Panc1 (cell line): ENCODE measurements at regions not wholly inside any gene's neighbourhood (a gene's known extent, or its start where the extent isn't known, plus 50 kb on each side); places are given as distances from the start of the nearest gene placed in this dataset.

Source experiments
- ATAC-seq: fragments of 200-7000 bp; cut with Tn5 transposase; 2 replicates; pipeline ENCODE4 v1.9.1; 2020; ENCODE audit warnings: mild to moderate bottlenecking, moderate library complexity
- BruUV-seq: library from RNA; stranded (reverse); fragments of 400-500 nt; replicated peaks from 2 replicates; lab custom pipeline; 2021; lab: Mats Ljungman, UMichigan
- CTCF ChIA-PET: fragments of 300-600 bp; sonication (Branson Sonifier 250); formaldehyde crosslinking; loops from one replicate; lab custom pipeline; 2022; ENCODE audit warnings: antibody characterized with exemption; lab: Charles Lee
- POLR2A ChIA-PET: fragments of 300-600 bp; sonication (Branson Sonifier 250); formaldehyde crosslinking; loops from one replicate; lab custom pipeline; 2022; ENCODE audit warnings: antibody characterized with exemption; lab: Charles Lee
- DNase-seq: peaks from one replicate; pipeline ENCODE4 v3.0.0-alpha.2; 2010; ENCODE audit warnings: low read depth, low spot score
- H3K27ac ChIP-seq: 2 replicates; pipeline ENCODE4 v1.5.1; 2011; ENCODE audit warnings: mild to moderate bottlenecking, low read length, inconsistent platforms
- H3K27me3 ChIP-seq: fragments of 200-500 bp; sonication (Bioruptor generic); 2 replicates; pipeline ENCODE4 v1.6.0; 2014; ENCODE audit warnings: low read length, inconsistent platforms; ENCODE audit not compliant: control insufficient read depth, insufficient read depth
- H3K36me3 ChIP-seq: fragments of 200-500 bp; sonication (Bioruptor generic); 2 replicates; pipeline ENCODE4 v1.5.1; 2014; ENCODE audit warnings: inconsistent platforms, mild to moderate bottlenecking, low read length, moderate library complexity; ENCODE audit not compliant: control insufficient read depth, insufficient read depth
- H3K4me1 ChIP-seq: 2 replicates; pipeline ENCODE4 v1.5.1; 2011; ENCODE audit warnings: inconsistent platforms, mild to moderate bottlenecking, low read length, moderate library complexity; ENCODE audit not compliant: control insufficient read depth, insufficient read depth
- H3K4me3 ChIP-seq, 2 experiments: 2 replicates each; pipeline ENCODE4 v1.5.1; 2011 to 2012; ENCODE audit warnings: low read depth in 2 of 2, low read length in 2 of 2, mild to moderate bottlenecking in 2 of 2, inconsistent platforms in 1 of 2, moderate library complexity in 1 of 2
- H3K9me3 ChIP-seq: fragments of 200-500 bp; sonication (Bioruptor generic); 2 replicates; pipeline ENCODE4 v1.5.1; 2014; ENCODE audit warnings: low read depth, mild to moderate bottlenecking, inconsistent platforms, low read length, moderate library complexity; ENCODE audit not compliant: control insufficient read depth, insufficient read depth
- POLR2AphosphoS5 ChIP-seq: IDR thresholded peaks from 2 replicates; pipeline ENCODE4 v1.6.1; 2012; ENCODE audit warnings: mild to moderate bottlenecking, low read depth, low read length, moderate library complexity
- SIN3A ChIP-seq: IDR thresholded peaks from 2 replicates; pipeline ENCODE4 v1.6.1; 2012; ENCODE audit warnings: low read depth, mild to moderate bottlenecking, low read length, moderate library complexity, borderline replicate concordance; ENCODE audit not compliant: insufficient read depth
- TCF7L2 ChIP-seq: IDR thresholded peaks from 2 replicates; pipeline ENCODE4 v1.6.1; 2011; ENCODE audit warnings: mild to moderate bottlenecking, low read depth, low read length, inconsistent platforms
- in situ Hi-C: cut with HindIII; loops from 2 replicates; pipeline ENCODE4 v1.10.0; 2016; ENCODE audit warnings: low sequenced_read_pairs, low pct_unique_long_range_greater_than_20kb
- intact Hi-C: fragments of 100-400 bp; cut with micrococcal nuclease; formaldehyde crosslinking; loops from one replicate; pipeline ENCODE4 v1.10.0; 2022; ENCODE audit not compliant: unreplicated experiment
- TF ChIP-seq, protein P1 (sequence below): fragments of 450-650 bp; IDR thresholded peaks from 2 replicates; pipeline ENCODE4 v1.5.1; 2017; ENCODE audit warnings: mild to moderate bottlenecking
- TF ChIP-seq, protein P2 (sequence below), 2 experiments: IDR thresholded peaks; 2 replicates each; pipeline ENCODE4 v1.6.1; 2011 to 2012; ENCODE audit warnings: low read depth in 2 of 2, control low read depth in 1 of 2, low read length in 1 of 2, mild to moderate bottlenecking in 1 of 2, moderate library complexity in 1 of 2; ENCODE audit not compliant: insufficient read depth in 1 of 2

DNA sequence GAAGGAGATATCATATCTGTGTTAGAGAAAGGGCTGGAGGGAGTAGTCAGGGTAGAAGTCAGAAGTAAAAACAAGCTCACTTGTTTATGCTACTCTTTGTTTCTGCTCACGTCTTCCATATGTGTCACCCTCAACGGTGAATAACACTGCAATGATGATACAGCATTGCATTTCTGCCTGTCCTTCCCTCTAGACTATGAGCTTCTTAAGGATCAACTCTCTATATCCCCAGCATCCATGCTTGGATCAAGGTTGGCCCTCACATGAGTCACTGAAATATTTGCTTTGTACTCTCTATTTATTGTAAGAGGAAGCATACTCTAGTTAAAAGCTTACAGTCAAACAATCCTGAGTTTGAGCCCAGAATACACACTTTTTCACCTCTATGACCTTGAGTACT is 406.0 kb downstream of the RFC3 start:
- DNase-seq (no peak), ATAC-seq (no peak)
- POLR2A ChIA-PET = no interaction called here
- CTCF ChIA-PET = no interaction called here
- in situ Hi-C loops = no loop called here
- no peak for TF ChIP-seq TCF7L2
- TF ChIP-seq, protein P1, sequence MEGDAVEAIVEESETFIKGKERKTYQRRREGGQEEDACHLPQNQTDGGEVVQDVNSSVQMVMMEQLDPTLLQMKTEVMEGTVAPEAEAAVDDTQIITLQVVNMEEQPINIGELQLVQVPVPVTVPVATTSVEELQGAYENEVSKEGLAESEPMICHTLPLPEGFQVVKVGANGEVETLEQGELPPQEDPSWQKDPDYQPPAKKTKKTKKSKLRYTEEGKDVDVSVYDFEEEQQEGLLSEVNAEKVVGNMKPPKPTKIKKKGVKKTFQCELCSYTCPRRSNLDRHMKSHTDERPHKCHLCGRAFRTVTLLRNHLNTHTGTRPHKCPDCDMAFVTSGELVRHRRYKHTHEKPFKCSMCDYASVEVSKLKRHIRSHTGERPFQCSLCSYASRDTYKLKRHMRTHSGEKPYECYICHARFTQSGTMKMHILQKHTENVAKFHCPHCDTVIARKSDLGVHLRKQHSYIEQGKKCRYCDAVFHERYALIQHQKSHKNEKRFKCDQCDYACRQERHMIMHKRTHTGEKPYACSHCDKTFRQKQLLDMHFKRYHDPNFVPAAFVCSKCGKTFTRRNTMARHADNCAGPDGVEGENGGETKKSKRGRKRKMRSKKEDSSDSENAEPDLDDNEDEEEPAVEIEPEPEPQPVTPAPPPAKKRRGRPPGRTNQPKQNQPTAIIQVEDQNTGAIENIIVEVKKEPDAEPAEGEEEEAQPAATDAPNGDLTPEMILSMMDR = no peak
- TF ChIP-seq, protein P2, sequence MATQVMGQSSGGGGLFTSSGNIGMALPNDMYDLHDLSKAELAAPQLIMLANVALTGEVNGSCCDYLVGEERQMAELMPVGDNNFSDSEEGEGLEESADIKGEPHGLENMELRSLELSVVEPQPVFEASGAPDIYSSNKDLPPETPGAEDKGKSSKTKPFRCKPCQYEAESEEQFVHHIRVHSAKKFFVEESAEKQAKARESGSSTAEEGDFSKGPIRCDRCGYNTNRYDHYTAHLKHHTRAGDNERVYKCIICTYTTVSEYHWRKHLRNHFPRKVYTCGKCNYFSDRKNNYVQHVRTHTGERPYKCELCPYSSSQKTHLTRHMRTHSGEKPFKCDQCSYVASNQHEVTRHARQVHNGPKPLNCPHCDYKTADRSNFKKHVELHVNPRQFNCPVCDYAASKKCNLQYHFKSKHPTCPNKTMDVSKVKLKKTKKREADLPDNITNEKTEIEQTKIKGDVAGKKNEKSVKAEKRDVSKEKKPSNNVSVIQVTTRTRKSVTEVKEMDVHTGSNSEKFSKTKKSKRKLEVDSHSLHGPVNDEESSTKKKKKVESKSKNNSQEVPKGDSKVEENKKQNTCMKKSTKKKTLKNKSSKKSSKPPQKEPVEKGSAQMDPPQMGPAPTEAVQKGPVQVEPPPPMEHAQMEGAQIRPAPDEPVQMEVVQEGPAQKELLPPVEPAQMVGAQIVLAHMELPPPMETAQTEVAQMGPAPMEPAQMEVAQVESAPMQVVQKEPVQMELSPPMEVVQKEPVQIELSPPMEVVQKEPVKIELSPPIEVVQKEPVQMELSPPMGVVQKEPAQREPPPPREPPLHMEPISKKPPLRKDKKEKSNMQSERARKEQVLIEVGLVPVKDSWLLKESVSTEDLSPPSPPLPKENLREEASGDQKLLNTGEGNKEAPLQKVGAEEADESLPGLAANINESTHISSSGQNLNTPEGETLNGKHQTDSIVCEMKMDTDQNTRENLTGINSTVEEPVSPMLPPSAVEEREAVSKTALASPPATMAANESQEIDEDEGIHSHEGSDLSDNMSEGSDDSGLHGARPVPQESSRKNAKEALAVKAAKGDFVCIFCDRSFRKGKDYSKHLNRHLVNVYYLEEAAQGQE (IDR thresholded peaks at IDR 0.05; ENCODE audit: insufficient read depth in 1 of 2, low read depth in 2 of 2, low read length in 1 of 2) = no peak
- no peak for TF ChIP-seq SIN3A
- TF ChIP-seq POLR2AphosphoS5 = no peak
- H3K36me3 ChIP-seq = no peaks in the 10 kb centered on the region
- BruUV-seq = no TSS peak
- H3K4me1 ChIP-seq = no peaks in the 10 kb centered on the region
- no peaks in the 10 kb centered on the region for H3K27me3 ChIP-seq
- H3K27ac ChIP-seq = no peak overlapping the region
- intact Hi-C loops = no loop called here
- no peaks in the 10 kb centered on the region for H3K9me3 ChIP-seq
- H3K4me3 ChIP-seq = no peak overlapping the region

- in situ Hi-C loops = no loop called here
- no peak overlapping the region for H3K27ac ChIP-seq
- no TSS peak for BruUV-seq
- TF ChIP-seq, protein P2 (IDR thresholded peaks at IDR 0.05; ENCODE audit: insufficient read depth in 1 of 2, low read depth in 2 of 2, low read length in 1 of 2) = no peak
- TF ChIP-seq POLR2AphosphoS5 (no peak), TCF7L2 (no peak), SIN3A (no peak)
- TF ChIP-seq, protein P1 = no peak
- ATAC-seq = no peak
- DNase-seq = no peak
- no peak overlapping the region for H3K4me3 ChIP-seq
- no peaks in the 10 kb centered on the region for H3K9me3 ChIP-seq
- ChIA-PET POLR2A (no interaction called here), CTCF (no interaction called here)
- H3K4me1 ChIP-seq = no peaks in the 10 kb centered on the region
- H3K36me3 ChIP-seq = no peaks in the 10 kb centered on the region
- H3K27me3 ChIP-seq = no peaks in the 10 kb centered on the region
- intact Hi-C loops = no loop called here
These were observed 406.9 kb downstream of the RFC3 start for GRCh38 chr13:34224877-34225276.
